ENCODE measurements at regions not wholly inside any gene's neighbourhood (a gene's known extent, or its start where the extent isn't known, plus 50 kb on each side); places are given as distances from the start of the nearest gene placed in this dataset.

- no peak for TF ChIP-seq CTCF (IDR thresholded peaks at IDR 0.05; ENCODE audit: low read depth, low read length, missing input control)
- TF ChIP-seq YY1 (IDR thresholded peaks at IDR 0.05), result no peak
- TF ChIP-seq REST (IDR thresholded peaks at IDR 0.05), result no peak
- TF ChIP-seq GABPA (IDR thresholded peaks at IDR 0.05 in 1 of 2, conservative IDR thresholded peaks at IDR 0.05 in 1 of 2), result no peak
- no peak for TF ChIP-seq MAX (IDR thresholded peaks at IDR 0.05)
- no peak for TF ChIP-seq ZBTB33 (IDR thresholded peaks at IDR 0.05)
- TF ChIP-seq FOXA1 (IDR thresholded peaks at IDR 0.05), result no peak
- no peak for TF ChIP-seq ATF3 (IDR thresholded peaks at IDR 0.05)
- no peak for TF ChIP-seq SP1 (IDR thresholded peaks at IDR 0.05)
- no peak for TF ChIP-seq JUND (IDR thresholded peaks at IDR 0.05)
- TF ChIP-seq HNF4G (IDR thresholded peaks at IDR 0.05), result no peak
- no peak for TF ChIP-seq RAD21 (IDR thresholded peaks at IDR 0.05)
- no peak for TF ChIP-seq RXRA (IDR thresholded peaks at IDR 0.05)
- TF ChIP-seq TAF1 (conservative IDR thresholded peaks at IDR 0.05), result no peak
Observed at GRCh38 chr13:63201493-63201892, 1785.8 kb upstream of the PCDH20 start.

All from liver (tissue), 3 donors.